ENCODE measurements at regions not wholly inside any gene's neighbourhood (a gene's known extent, or its start where the extent isn't known, plus 50 kb on each side); places are given as distances from the start of the nearest gene placed in this dataset.

DNA sequence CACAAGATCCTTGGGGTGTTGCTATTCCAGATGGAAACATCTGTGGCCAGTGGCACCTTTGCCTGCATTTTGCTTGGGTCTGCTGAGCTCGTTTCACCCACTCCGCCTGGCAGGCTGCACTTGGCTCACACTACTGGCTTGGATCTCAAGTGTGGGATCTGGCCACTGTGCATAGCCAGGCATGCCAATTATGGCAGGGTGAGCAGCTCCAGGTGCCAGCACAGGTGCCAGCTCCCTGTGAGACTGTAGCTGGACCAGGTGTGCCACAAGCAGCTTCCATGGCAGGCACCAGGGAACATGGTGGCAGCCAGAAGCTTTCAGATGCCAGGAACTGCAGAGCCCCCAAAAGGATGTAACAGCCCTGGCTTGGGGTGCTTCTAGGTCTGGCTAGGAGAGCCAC lies 463.8 kb upstream of the PABPC4L start:
- TF ChIP-seq, protein P1, sequence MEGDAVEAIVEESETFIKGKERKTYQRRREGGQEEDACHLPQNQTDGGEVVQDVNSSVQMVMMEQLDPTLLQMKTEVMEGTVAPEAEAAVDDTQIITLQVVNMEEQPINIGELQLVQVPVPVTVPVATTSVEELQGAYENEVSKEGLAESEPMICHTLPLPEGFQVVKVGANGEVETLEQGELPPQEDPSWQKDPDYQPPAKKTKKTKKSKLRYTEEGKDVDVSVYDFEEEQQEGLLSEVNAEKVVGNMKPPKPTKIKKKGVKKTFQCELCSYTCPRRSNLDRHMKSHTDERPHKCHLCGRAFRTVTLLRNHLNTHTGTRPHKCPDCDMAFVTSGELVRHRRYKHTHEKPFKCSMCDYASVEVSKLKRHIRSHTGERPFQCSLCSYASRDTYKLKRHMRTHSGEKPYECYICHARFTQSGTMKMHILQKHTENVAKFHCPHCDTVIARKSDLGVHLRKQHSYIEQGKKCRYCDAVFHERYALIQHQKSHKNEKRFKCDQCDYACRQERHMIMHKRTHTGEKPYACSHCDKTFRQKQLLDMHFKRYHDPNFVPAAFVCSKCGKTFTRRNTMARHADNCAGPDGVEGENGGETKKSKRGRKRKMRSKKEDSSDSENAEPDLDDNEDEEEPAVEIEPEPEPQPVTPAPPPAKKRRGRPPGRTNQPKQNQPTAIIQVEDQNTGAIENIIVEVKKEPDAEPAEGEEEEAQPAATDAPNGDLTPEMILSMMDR (IDR thresholded peaks at IDR 0.05; ENCODE audit: insufficient read depth, low read depth, low read length, missing control alignments): no peak
- H3K4me3 ChIP-seq (ENCODE audit: low read depth, low read length): no peak overlapping the region
- no peak for DNase-seq (ENCODE audit: low read depth)

DNA sequence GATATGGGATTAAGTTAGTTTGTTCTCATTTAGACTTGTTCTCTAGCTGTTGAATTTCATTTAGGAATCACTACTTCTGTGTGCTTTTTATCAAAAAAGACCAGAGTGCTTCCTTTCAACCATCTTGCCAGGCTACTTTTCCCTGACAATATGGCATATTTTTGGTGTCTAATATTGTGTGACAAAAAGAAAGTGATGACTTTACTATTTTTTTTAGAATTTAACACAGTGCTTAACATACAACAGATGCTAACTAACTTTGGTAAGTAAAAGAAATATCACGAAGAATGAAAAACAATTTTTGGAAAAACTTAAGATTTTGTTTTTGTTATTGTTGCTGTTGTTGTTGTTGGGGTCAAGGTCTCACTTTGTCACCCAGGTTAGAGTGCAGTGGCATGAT lies 462.2 kb upstream of the PABPC4L start:
- no peak for DNase-seq (ENCODE audit: low read depth)
- no peak overlapping the region for H3K4me3 ChIP-seq (ENCODE audit: low read depth, low read length)
- TF ChIP-seq, protein P1 (IDR thresholded peaks at IDR 0.05; ENCODE audit: insufficient read depth, low read depth, low read length, missing control alignments): no peak

DNA sequence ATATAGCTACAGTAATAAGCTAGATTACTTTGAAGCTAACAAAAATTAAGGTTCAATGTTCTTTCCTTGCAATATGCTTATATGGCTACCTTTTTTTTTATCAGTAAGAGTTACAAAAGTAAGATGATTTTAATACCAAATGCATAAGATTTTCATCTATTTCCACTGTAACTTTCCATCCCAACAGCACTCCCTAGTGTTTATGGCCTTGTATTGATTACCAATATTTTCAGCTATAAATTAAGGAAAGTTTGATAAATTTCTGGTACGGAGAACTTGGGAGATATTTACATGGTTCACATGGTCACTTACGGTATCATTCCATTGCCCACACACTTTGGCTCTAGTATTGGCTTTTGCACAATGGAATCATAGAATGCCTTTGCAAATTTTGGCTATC lies 448.9 kb upstream of the PABPC4L start:
- H3K4me3 ChIP-seq (ENCODE audit: low read depth, low read length): no peak overlapping the region
- no peak for DNase-seq (ENCODE audit: low read depth)
- TF ChIP-seq, protein P1 (IDR thresholded peaks at IDR 0.05; ENCODE audit: insufficient read depth, low read depth, low read length, missing control alignments): no peak

DNA sequence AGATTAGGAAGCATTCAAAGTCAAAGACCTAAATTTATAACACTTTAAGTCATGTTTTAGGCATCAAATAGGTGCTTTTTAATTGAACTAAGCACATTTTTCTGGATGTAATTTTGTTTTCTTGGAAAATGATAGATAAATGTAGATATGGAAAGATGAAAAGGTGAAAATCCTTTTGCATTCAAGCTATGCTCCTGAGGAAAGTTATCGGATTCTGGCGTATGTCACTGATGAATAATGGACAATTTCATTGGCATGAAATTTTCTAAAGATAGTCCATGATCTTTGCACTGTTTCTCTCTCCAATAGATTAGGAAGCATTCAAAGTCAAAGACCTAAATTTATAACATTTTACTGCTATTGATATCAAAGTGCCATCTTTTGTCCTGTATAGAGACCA lies 444.2 kb upstream of the PABPC4L start:
- no peak for DNase-seq (ENCODE audit: low read depth)
- TF ChIP-seq, protein P1 (IDR thresholded peaks at IDR 0.05; ENCODE audit: insufficient read depth, low read depth, low read length, missing control alignments): no peak
- no peak overlapping the region for H3K4me3 ChIP-seq (ENCODE audit: low read depth, low read length)

DNA sequence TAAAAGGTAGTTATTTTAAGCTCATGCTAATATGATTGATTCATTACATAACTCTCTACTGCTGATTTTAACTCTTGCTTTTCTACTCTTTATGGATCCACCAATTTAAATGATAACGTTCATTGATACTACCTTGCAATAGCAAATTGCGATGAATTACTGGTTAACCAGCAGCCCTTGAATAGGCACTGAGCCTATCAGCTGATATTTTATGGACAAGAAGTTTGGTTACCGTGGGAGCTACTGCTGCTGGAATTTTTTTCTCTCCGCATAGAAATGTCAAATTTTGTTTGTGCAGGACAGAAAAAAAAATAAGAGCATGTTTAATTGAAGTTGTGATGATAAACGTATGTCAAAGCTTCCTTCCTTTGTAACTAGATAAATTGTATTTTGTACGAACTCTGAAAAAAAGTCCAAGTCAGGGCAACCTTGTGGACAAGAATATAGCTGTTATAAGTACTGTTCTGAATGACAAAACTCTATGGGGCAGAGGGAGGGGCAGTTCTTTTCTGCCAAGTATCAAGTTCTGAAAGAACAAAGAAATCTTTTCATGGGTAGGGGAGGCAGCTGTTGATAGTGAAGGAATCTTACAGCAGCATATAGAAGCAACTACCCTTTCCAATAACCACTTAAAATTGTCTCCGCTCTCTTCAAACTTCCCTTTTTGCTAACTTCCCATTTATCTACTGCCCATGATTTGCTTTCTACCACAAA lies 434.9 kb upstream of the PABPC4L start:
- no peak for DNase-seq (ENCODE audit: low read depth)
- TF ChIP-seq, protein P1 (IDR thresholded peaks at IDR 0.05; ENCODE audit: insufficient read depth, low read depth, low read length, missing control alignments): no peak
- no peak overlapping the region for H3K4me3 ChIP-seq (ENCODE audit: low read depth, low read length)

DNA sequence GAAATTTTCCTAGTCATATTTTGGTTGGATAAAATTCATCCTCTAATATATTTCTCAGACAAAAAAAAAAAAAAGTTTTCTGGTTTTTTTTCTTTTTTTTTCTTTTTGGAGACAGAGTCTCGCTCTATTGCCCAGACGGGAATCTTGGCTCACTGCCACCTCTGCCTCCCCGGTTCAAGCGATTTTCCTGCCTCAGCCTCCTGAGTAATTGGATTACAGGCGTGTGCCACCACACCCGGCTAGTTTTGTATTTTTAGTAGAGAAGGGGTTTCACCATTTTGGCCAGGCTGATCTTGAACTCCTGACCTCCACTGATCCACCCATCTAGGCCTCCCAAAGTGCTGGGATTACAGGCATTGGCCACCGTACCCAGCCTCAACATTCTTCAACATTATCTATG lies 432.7 kb upstream of the PABPC4L start:
- TF ChIP-seq, protein P1 (IDR thresholded peaks at IDR 0.05; ENCODE audit: insufficient read depth, low read depth, low read length, missing control alignments): no peak
- no peak for DNase-seq (ENCODE audit: low read depth)
- H3K4me3 ChIP-seq (ENCODE audit: low read depth, low read length): no peak overlapping the region

DNA sequence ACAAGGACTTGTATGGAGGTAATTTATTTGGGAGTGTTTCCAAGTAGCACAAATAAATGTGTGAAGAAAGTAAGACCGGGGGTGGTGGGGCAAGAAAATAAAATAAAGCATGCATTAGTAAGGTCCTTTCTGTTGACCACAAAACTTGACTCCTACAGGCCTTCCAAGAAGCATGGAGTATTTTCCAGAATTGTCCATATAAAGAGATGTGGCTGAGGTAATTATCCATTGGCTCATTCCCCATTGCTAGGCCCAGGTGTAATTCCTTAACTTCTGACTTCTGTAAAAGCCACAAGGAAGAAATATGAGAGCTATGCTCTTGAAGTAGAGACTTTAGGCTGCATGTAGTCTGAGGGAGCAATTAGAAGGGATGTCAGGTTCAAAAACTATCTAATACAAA lies 430.5 kb upstream of the PABPC4L start:
- DNase-seq (ENCODE audit: low read depth): no peak
- TF ChIP-seq, protein P1 (IDR thresholded peaks at IDR 0.05; ENCODE audit: insufficient read depth, low read depth, low read length, missing control alignments): no peak
- no peak overlapping the region for H3K4me3 ChIP-seq (ENCODE audit: low read depth, low read length)

Data from GM12865 (cell line).